ENCODE measurements at regions not wholly inside any gene's neighbourhood (a gene's known extent, or its start where the extent isn't known, plus 50 kb on each side); places are given as distances from the start of the nearest gene placed in this dataset.
A peak's percentile ranks its signal among the peaks of the same experiment; 100 is the strongest.

GRCh38 chr12:34405286-34406227 lies 383.3 kb downstream of the ALG10 start:
- TF ChIP-seq USF1 (IDR thresholded peaks at IDR 0.05; ENCODE audit: borderline replicate concordance, low read depth) (no peak), CHD2 (IDR thresholded peaks at IDR 0.05; ENCODE audit: low read length, partially characterized antibody) (no peak)
- Histone ChIP-seq H4K20me1 (ENCODE audit: insufficient read depth) (no peaks in the 10 kb centered on the region), H3K36me3 (replicated peaks in 1 of 2; ENCODE audit: control insufficient read depth in 1 of 2, insufficient read depth in 2 of 2, low read length in 1 of 2) (no peaks in the 10 kb centered on the region), H2AFZ (ENCODE audit: low read depth) (no peak overlapping the region), H3K9me3 (0 out of 2 replicates have a peak, but pooled peaks cover 7% of the 10 kb centered on the region), H3K4me3 (ENCODE audit: low read depth in 2 of 2, low read length in 1 of 2) (no peak overlapping the region), H3K4me1 (ENCODE audit: control insufficient read depth in 1 of 2, insufficient read depth in 2 of 2, low read depth in 1 of 2, low read length in 1 of 2) (no peaks in the 10 kb centered on the region), H3K27me3 (ENCODE audit: insufficient read depth) (no peaks in the 10 kb centered on the region), H3K9me2 (no peaks in the 10 kb centered on the region), H3K9ac (no peak overlapping the region), H3K79me2 (ENCODE audit: insufficient read depth) (no peaks in the 10 kb centered on the region), H3K27ac (ENCODE audit: low read depth in 2 of 2, low read length in 1 of 2) (no peak overlapping the region), H3F3A (replicated peaks; ENCODE audit: insufficient read depth) (no peaks in the 10 kb centered on the region), H3K4me2 (no peak overlapping the region)
- WGBS (ENCODE audit: low lambda C conversion rate), result 9% methylated on average over 12 of the region's 22 CpGs
- POLR2A ChIA-PET, result no interaction called here
- CTCF ChIA-PET, result no interaction called here
- DNase-seq, result peak; percentile 0

GRCh38 chr12:34406228-34406995 lies 384.1 kb downstream of the ALG10 start:
- DNase-seq, result peak; percentile 0
- H3K9me2 ChIP-seq, result no peaks in the 10 kb centered on the region
- no peak overlapping the region for H3K4me3 ChIP-seq (ENCODE audit: low read depth in 2 of 2, low read length in 1 of 2)
- ChIA-PET POLR2A (no interaction called here), CTCF (no interaction called here)
- WGBS (ENCODE audit: low lambda C conversion rate), result 16% methylated on average over 14 of the region's 18 CpGs
- H3K4me2 ChIP-seq, result no peak overlapping the region
- no peaks in the 10 kb centered on the region for H3F3A ChIP-seq (replicated peaks; ENCODE audit: insufficient read depth)
- H3K27me3 ChIP-seq (ENCODE audit: insufficient read depth), result no peaks in the 10 kb centered on the region
- no peak overlapping the region for H3K27ac ChIP-seq (ENCODE audit: low read depth in 2 of 2, low read length in 1 of 2)
- H2AFZ ChIP-seq (ENCODE audit: low read depth), result no peak overlapping the region
- H3K9me3 ChIP-seq, result 0 out of 2 replicates have a peak, but pooled peaks cover 7% of the 10 kb centered on the region
- no peaks in the 10 kb centered on the region for H3K36me3 ChIP-seq (replicated peaks in 1 of 2; ENCODE audit: control insufficient read depth in 1 of 2, insufficient read depth in 2 of 2, low read length in 1 of 2)
- no peaks in the 10 kb centered on the region for H3K79me2 ChIP-seq (ENCODE audit: insufficient read depth)
- no peaks in the 10 kb centered on the region for H3K4me1 ChIP-seq (ENCODE audit: control insufficient read depth in 1 of 2, insufficient read depth in 2 of 2, low read depth in 1 of 2, low read length in 1 of 2)
- H3K9ac ChIP-seq, result no peak overlapping the region
- H4K20me1 ChIP-seq (ENCODE audit: insufficient read depth), result no peaks in the 10 kb centered on the region
- TF ChIP-seq NRF1 (IDR thresholded peaks at IDR 0.05; ENCODE audit: low read depth, low read length) (no peak), SIN3A (IDR thresholded peaks at IDR 0.05; ENCODE audit: borderline replicate concordance, low read depth, low read length) (no peak), TEAD4 (IDR thresholded peaks at IDR 0.05; ENCODE audit: borderline replicate concordance, insufficient read depth) (no peak), EP300 (IDR thresholded peaks at IDR 0.05; ENCODE audit: borderline replicate concordance in 1 of 2, low read depth in 1 of 2, low read length in 1 of 2) (no peak), ELF1 (IDR thresholded peaks at IDR 0.05) (no peak), MEF2A (IDR thresholded peaks at IDR 0.05; ENCODE audit: borderline replicate concordance, low read depth) (no peak), MAX (IDR thresholded peaks at IDR 0.05; ENCODE audit: low read depth) (no peak), TCF12 (IDR thresholded peaks at IDR 0.05) (no peak), GATA2 (CRISPR knock-in tag; IDR thresholded peaks at IDR 0.05) (no peak), RXRA (IDR thresholded peaks at IDR 0.05; ENCODE audit: borderline replicate concordance, low read depth) (no peak)
